Skin of body (tissue), 1 donor: ENCODE measurements at regions not wholly inside any gene's neighbourhood (a gene's known extent, or its start where the extent isn't known, plus 50 kb on each side); places are given as distances from the start of the nearest gene placed in this dataset.

Source experiments
- DNase-seq: peaks from one replicate; lab custom pipeline; 2025; lab: John Stamatoyannopoulos, UW

- no peak for DNase-seq
These were observed 59.1 kb downstream of the BOD1 start for GRCh38 chr5:173557123-173557903.

- no peak for DNase-seq
These were observed 60.1 kb downstream of the BOD1 start for GRCh38 chr5:173556142-173557028.

GRCh38 chr5:173554989-173555705, 61.3 kb downstream of the BOD1 start:
- DNase-seq = no peak

GRCh38 chr5:173554038-173554955, 62.2 kb downstream of the BOD1 start:
- no peak for DNase-seq

GRCh38 chr5:173550641-173551040, 65.8 kb downstream of the BOD1 start:
- DNase-seq = no peak

GRCh38 chr5:173549644-173550043, 66.8 kb downstream of the BOD1 start:
- DNase-seq = no peak

GRCh38 chr5:173547579-173547978, 68.9 kb downstream of the BOD1 start:
- DNase-seq = no peak

- no peak for DNase-seq
These were observed 73.5 kb downstream of the BOD1 start for GRCh38 chr5:173542964-173543363.

- DNase-seq = no peak
These were observed 74.3 kb downstream of the BOD1 start for GRCh38 chr5:173542159-173542558.

GRCh38 chr5:173538654-173539053, 77.8 kb downstream of the BOD1 start:
- no peak for DNase-seq

- no peak for DNase-seq
These were observed 78.4 kb downstream of the BOD1 start for GRCh38 chr5:173538018-173538417.

GRCh38 chr5:173537228-173537627, 79.2 kb downstream of the BOD1 start:
- DNase-seq = no peak

- DNase-seq = no peak
These were observed 80.3 kb downstream of the BOD1 start for GRCh38 chr5:173535976-173536639.

GRCh38 chr5:173535166-173535975, 81.1 kb downstream of the BOD1 start:
- no peak for DNase-seq

- no peak for DNase-seq
These were observed 81.8 kb downstream of the BOD1 start for GRCh38 chr5:173534664-173535063.

GRCh38 chr5:173534031-173534430, 82.4 kb downstream of the BOD1 start:
- no peak for DNase-seq

- DNase-seq = no peak
These were observed 83.7 kb downstream of the BOD1 start for GRCh38 chr5:173532689-173533250.

- no peak for DNase-seq
These were observed 84.6 kb downstream of the BOD1 start for GRCh38 chr5:173531863-173532262.

- DNase-seq = no peak
These were observed 85.9 kb downstream of the BOD1 start for GRCh38 chr5:173530547-173530946.
